K562 (cell line): ENCODE measurements at regions not wholly inside any gene's neighbourhood (a gene's known extent, or its start where the extent isn't known, plus 50 kb on each side); places are given as distances from the start of the nearest gene placed in this dataset.

Experiments
- ATAC-seq: fragments of 200-7000 bp; cut with Tn5 transposase; 3 replicates; pipeline ENCODE4 v1.9.1; 2020; ENCODE audit warnings: moderate library complexity
- BruUV-seq: library from RNA; stranded (reverse); fragments of 400-500 nt; replicated peaks from 2 replicates; lab custom pipeline; 2021; lab: Mats Ljungman, UMichigan
- CTCF ChIA-PET: fragments of 300-600 bp; formaldehyde crosslinking; extraction: SDS; loops from one replicate; lab custom pipeline; 2021; ENCODE audit warnings: low intra/inter-chr PET ratio; lab: Yijun Ruan, JAX
- POLR2A ChIA-PET: fragments of 300-600, 350-650 bp; sonication (Branson Sonifier 250); formaldehyde crosslinking; extraction: SDS; loops from one replicate; lab custom pipeline; 2021; ENCODE audit warnings: antibody characterized with exemption, inconsistent platforms; lab: Yijun Ruan, JAX
- DNase-seq, 4 experiments: peaks; one replicate each; pipeline versions ENCODE4 v3.0.0 to v3.0.0-alpha.2; 2011 to 2018; ENCODE audit warnings: low spot score in 3 of 4, mixed read lengths in 3 of 4; ENCODE audit errors: extremely low read depth in 1 of 4
- FAIRE-seq: peaks from 2 replicates; lab custom pipeline; 2011; peaks lifted over from hg19 to GRCh38; lab: Jason Lieb, UNC
- H2AFZ ChIP-seq: 2 replicates; pipeline ENCODE4 v1.6.0; 2011; ENCODE audit warnings: low read depth, low read length, control low read depth, inconsistent platforms
- H3K27ac ChIP-seq: fragments of 200-600 bp; 3 replicates; pipeline ENCODE4 v1.8.0; 2011; ENCODE audit warnings: low read depth, mild to moderate bottlenecking, control low read depth, inconsistent platforms, low read length, moderate library complexity, mixed read lengths; ENCODE audit errors: extremely low read depth
- H3K27me3 ChIP-seq, 2 experiments: fragments of 300-600 bp in 1 of 2; 2 replicates in 1 of 2; 3 replicates in 1 of 2; pipeline versions ENCODE4 v1.6.0 to v1.8.0; 2011; ENCODE audit warnings: inconsistent platforms in 2 of 2, low read length in 2 of 2, mild to moderate bottlenecking in 1 of 2, mixed read lengths in 1 of 2, moderate library complexity in 1 of 2; ENCODE audit not compliant: control insufficient read depth in 2 of 2, insufficient read depth in 2 of 2
- H3K36me3 ChIP-seq: fragments of 300-600 bp; 3 replicates; pipeline ENCODE4 v1.8.0; 2011; ENCODE audit warnings: mild to moderate bottlenecking, low read length, inconsistent platforms; ENCODE audit not compliant: control insufficient read depth, insufficient read depth
- H3K4me1 ChIP-seq, 2 experiments: fragments of 200-600 bp in 1 of 2; replicated peaks in 1 of 2; 2 replicates in 1 of 2; 3 replicates in 1 of 2; pipeline versions ENCODE4 v1.5.1 to v1.8.0; 2011; ENCODE audit warnings: inconsistent platforms in 2 of 2, low read length in 2 of 2, mild to moderate bottlenecking in 1 of 2, mixed read lengths in 1 of 2, moderate library complexity in 1 of 2; ENCODE audit not compliant: control insufficient read depth in 2 of 2, insufficient read depth in 2 of 2
- H3K4me2 ChIP-seq: 2 replicates; pipeline ENCODE4 v1.6.1; 2011; ENCODE audit warnings: low read length, control low read depth, inconsistent platforms, mixed read lengths; ENCODE audit not compliant: insufficient read depth
- H3K4me3 ChIP-seq: fragments of 200-600 bp; sonication (generic), shearing (Covaris generic); 2 replicates; pipeline ENCODE4 v1.5.1; 2016; ENCODE audit warnings: control low read depth, inconsistent platforms
- H3K79me2 ChIP-seq: fragments of 200-600 bp; 3 replicates; pipeline ENCODE4 v1.8.0; 2011; ENCODE audit warnings: low read length, inconsistent platforms; ENCODE audit not compliant: control insufficient read depth, insufficient read depth
- H3K9ac ChIP-seq, 2 experiments: 2 replicates each; pipeline versions ENCODE4 v1.6.0 to v1.6.1; 2011; ENCODE audit warnings: low read depth in 2 of 2, low read length in 2 of 2, control low read depth in 1 of 2, inconsistent platforms in 1 of 2, mild to moderate bottlenecking in 1 of 2, mixed read lengths in 1 of 2; ENCODE audit not compliant: insufficient read depth in 1 of 2
- H3K9me1 ChIP-seq: one replicate; pipeline ENCODE4 v1.6.0; 2011; ENCODE audit warnings: inconsistent platforms, mild to moderate bottlenecking, low read length, moderate library complexity; ENCODE audit not compliant: control insufficient read depth, insufficient read depth
- H3K9me3 ChIP-seq: replicated peaks from 2 replicates; pipeline ENCODE4 v1.5.1; 2011; ENCODE audit warnings: low read depth, low read length, inconsistent platforms; ENCODE audit not compliant: control insufficient read depth, insufficient read depth
- H4K20me1 ChIP-seq: replicated peaks from 2 replicates; pipeline ENCODE4 v1.6.1; 2011; ENCODE audit warnings: low read length, inconsistent platforms, mixed read lengths; ENCODE audit not compliant: control insufficient read depth, insufficient read depth
- CREB3 ChIP-seq: fragments of 450-650 bp; conservative IDR thresholded peaks from 2 replicates; pipeline ENCODE4 v1.6.1; 2016; ENCODE audit warnings: missing genetic modification characterization, low read depth, mild to moderate bottlenecking, missing compliant biosample characterization, moderate library complexity
- FOXA3 ChIP-seq, 2 experiments: fragments of 450-650 bp in 1 of 2; sonication (generic) in 1 of 2; formaldehyde crosslinking; IDR thresholded peaks in 1 of 2; conservative IDR thresholded peaks in 1 of 2; 2 replicates each; pipeline versions ENCODE4 v1.4.0 to v1.8.0; 2020 to 2022; ENCODE audit warnings: mild to moderate bottlenecking in 2 of 2, missing genetic modification reagents in 1 of 2
- NFE2 ChIP-seq: IDR thresholded peaks from 2 replicates; pipeline ENCODE4 v1.6.1; 2014; ENCODE audit warnings: antibody characterized with exemption, low read depth
- RUNX1 ChIP-seq: sonication (generic); IDR thresholded peaks from 2 replicates; pipeline ENCODE4 v1.6.1; 2016; ENCODE audit warnings: antibody characterized with exemption, low read depth
- TRIM25 ChIP-seq: fragments of 450-650 bp; IDR thresholded peaks from 2 replicates; pipeline ENCODE4 v1.7.0; 2016; ENCODE audit warnings: borderline replicate concordance
- ZHX1 ChIP-seq: fragments of 150-350 bp; conservative IDR thresholded peaks from 2 replicates; pipeline ENCODE4 v1.6.1; 2014; ENCODE audit warnings: low read length
- WGBS: fragments of 100-300 bp; shearing (Covaris generic); methylation state at CpG from one replicate; pipeline ENCODE4 v1.1.6; 2016; ENCODE audit warnings: low coverage, mixed read lengths; ENCODE audit not compliant: insufficient coverage; ENCODE audit errors: missing lambda C conversion rate; 5-methylcytosine and 5-hydroxymethylcytosine counted together
- in situ Hi-C: fragments of 300-500 bp; cut with MboI; formaldehyde crosslinking; loops from 4 replicates; pipeline ENCODE4 v1.15.0; 2018; ENCODE audit warnings: inconsistent platforms, mixed read lengths
- intact Hi-C: fragments of 100-400 bp; cut with micrococcal nuclease; formaldehyde crosslinking; loops from 2 replicates; pipeline ENCODE4 v1.14.2; 2022

- TF ChIP-seq ZHX1 (no peak), TRIM25 (no peak)
Measured at GRCh38 chr2:217048730-217049129, 188.9 kb upstream of the TNP1 start (continued).

GRCh38 chr2:217047631-217048030 is 187.8 kb upstream of the TNP1 start:
- Histone ChIP-seq H3K9me1 (no peaks in the 10 kb centered on the region), H4K20me1 (no peaks in the 10 kb centered on the region), H3K4me2 (no peak overlapping the region), H3K79me2 (no peaks in the 10 kb centered on the region), H2AFZ (no peak overlapping the region), H3K27ac (no peak overlapping the region), H3K4me1 (0 out of 5 replicates have a peak, but pooled peaks cover 0 to 6% of the 10 kb centered on the region in 2 experiments), H3K4me3 (no peak overlapping the region), H3K36me3 (no peaks in the 10 kb centered on the region), H3K27me3 (no peaks in the 10 kb centered on the region; a peak in 1 of 5 replicates), H3K9me3 (no peaks in the 10 kb centered on the region), H3K9ac (no peak overlapping the region)
- intact Hi-C loops, result no loop called here
- ChIA-PET CTCF (no interaction called here), POLR2A (interaction anchor here (0.9 to 1.0 kb wide), 2 partner anchors 12 to 38 kb away, joined by 3 read pairs; no protein-coding TSS in a partner anchor)
- TF ChIP-seq NFE2 (peak; percentile 23; the same call in 1 of the 2 replicates), FOXA3 (CRISPR knock-in tag; conservative IDR thresholded peaks at IDR 0.05 in 1 of 2, IDR thresholded peaks at IDR 0.05 in 1 of 2) (0 out of 4 replicates have a peak, but pooled peaks of 1 of the 2 experiments have one; percentile 34), RUNX1 (no peak), CREB3 (tag) (no peak)
- DNase-seq, result no peak
- no peak for ATAC-seq
- BruUV-seq, result no TSS peak
- in situ Hi-C loops, result no loop called here
- 20% methylated on average over 1 of the region's 1 CpG for WGBS
- no peak for FAIRE-seq
